Right hindlimb (tissue), 1 donor: ENCODE measurements at regions not wholly inside any gene's neighbourhood (a gene's known extent, or its start where the extent isn't known, plus 50 kb on each side); places are given as distances from the start of the nearest gene placed in this dataset.
A peak's percentile ranks its signal among the peaks of the same experiment; 100 is the strongest.

Source experiments
- DNase-seq: peaks from one replicate; pipeline ENCODE4 v3.0.0-alpha.2; 2018

DNA sequence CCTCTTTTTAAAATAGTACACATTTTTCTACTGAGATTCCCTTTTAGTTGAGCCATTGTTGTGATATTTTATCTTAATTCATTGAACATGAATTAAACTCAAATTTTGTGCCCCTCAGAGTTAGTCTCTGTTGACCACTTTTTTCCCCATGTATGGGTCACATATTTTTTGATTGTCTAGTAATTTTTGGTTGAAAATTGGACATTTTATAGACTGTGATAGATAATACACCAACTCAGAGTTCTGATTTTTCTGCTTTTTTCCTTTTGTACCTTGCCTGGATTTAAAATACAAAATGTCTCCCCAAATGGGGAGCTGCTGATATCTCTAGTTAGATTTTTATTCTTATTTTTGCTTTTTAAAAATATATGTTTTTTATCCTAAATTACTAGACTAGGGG, 291.8 kb upstream of the CITED2 start:
- DNase-seq, result no peak

DNA sequence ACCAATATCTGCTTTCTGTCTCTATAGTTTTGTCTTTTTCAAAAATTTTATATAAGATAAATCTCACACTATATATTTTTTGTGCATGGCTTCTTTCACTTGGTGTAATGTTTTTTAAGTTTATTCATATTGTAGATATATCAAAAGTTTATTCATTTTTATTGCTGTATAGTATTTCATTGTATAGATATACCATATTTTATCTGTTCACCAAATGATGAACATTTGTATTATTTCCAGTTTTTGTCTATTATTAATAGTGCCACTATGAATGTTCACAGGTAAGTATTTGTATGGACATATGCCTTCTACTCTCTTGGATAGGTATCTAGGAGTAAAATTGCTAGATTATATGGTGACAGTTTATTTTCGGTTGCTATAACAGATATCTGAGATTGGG, 289.5 kb upstream of the CITED2 start:
- DNase-seq, result no peak

DNA sequence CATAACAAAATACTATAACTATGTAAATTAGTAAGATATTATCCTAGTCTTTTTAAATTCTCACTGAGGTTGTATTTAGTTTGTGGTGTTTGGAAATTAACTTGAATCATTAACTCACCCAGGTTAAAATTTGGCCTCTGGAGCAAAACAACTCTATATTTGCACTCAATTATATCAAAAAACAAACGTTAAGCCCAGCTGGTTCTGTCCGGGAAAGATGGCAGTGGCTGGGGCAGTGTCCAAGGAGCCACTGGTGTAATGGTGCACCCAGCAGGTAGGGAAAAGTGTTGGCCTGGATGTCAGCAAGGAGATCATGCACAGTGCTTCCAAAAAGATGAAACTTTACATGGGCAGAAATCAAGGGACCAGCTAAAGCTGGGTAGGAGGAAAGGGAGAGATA, 285.3 kb upstream of the CITED2 start:
- DNase-seq, result no peak

DNA sequence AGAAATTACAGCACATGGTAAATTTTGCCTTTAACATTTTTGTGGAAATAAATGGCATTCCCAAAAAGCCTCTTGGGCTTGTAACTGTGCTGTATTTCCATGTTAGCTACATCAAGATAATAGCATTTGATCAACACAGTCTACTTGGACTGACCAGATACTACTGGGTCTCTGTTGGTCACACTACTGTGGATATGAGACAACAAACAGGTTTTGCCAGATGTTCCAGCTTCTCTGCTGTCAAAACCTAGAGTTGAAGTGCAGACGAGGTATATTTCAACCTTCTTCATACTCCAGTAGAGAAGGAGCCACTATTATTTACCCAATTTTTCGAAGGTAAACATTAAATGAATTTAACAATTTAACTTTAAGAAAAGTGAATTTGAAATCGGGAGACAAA, 284.7 kb upstream of the CITED2 start:
- DNase-seq, result no peak

DNA sequence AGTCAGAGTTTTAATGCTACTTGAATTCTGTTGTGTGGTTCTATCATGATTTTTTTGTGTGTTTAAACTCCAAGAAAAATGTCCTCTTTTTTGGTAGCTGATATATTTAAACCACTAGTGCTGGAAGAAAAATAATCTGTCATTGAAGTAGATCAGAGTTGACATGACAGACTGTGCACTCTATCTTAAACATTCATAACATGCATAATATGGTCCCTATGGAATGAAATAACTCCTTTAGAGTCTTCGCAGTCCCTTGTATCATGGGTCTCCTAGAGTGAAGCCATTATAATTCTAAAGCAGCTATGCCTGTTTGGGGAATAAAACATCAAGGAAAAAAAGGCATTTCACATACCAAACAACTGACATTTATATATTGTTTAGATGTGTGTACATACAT, 282.7 kb upstream of the CITED2 start:
- DNase-seq, result no peak

DNA sequence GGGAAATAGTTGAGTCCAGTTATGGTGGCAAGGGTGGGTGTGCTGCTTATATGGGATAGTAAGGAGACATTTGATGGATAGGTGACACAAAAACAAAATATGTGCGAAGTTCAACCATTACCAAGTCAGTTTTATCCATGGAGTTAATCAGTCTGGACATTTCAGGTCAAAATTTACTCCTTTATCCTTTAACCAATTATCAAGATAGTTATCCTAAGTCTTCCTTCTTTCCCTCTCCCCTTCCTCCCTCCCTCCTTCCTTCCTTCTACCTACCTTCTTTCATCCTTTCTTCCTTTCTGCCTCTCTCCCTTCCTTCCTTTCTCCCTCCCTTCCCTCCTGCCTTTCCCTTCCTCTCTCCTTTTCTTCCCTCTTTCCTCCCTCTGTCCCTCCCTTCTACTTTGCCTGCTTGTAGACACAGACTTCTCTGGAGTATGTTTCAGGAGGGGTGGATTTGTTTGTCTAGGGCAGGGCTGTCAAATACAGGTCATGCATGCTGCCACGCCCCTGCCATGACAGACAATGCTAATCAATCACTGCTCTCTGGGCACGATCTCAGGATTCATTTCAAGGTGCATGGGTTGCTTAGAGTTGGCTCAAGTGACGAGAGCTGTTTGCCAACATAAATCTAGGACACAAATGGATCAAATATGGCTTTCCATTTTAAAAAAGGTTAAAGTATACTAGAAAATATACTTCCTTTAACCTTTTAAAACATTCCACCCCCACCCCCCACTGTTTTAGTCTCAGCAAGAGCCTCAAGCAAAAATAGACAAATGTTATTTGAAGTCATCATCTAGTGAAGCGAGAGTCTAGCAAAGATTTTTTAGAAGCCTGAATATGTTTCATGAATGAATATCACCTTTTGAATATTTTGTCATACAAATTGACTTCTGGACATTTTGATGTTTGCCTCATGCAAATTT, 281.6 kb upstream of the CITED2 start:
- no peak for DNase-seq

DNA sequence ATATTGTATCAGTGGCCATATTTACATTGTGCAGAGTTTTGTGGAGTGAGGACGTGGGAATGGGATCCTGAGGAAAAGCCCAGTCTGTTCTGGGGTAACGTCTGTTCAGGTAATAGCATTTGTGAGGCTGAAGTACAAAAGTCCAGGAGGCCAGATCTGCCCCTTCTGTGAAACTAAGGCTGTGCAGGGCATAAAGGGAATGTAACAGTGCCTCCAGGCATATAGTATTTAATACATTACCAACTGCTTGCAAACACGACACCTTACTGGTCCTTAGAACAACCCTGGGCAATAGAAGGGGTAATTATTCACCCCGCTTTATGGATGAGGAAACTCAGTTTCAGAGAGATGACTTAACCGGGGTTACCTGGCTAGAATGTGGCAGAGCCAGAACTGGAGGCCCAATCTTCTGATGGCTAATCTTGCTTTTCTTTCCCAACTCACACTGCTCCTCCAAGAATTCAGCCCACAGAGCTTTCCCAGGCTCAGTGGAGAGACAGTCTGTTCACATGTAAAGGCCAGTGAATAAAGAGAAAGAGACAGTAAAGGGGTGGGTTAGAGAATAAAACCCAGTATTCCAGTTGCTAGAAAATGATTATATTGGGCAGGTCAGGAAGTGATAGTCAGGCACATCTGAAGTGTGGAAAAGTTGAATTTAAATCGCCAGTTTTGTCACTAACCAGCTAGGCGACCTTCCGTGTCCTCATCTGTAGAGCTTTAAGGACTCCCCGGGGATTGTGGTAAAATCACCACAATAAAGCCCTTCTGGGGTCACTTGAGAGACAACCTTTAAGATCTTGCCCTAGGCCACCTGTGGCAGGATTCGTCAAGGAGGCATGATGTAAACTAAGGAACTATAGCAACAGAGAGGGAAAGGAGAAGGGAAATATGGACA, 280.7 kb upstream of the CITED2 start:
- no peak for DNase-seq

DNA sequence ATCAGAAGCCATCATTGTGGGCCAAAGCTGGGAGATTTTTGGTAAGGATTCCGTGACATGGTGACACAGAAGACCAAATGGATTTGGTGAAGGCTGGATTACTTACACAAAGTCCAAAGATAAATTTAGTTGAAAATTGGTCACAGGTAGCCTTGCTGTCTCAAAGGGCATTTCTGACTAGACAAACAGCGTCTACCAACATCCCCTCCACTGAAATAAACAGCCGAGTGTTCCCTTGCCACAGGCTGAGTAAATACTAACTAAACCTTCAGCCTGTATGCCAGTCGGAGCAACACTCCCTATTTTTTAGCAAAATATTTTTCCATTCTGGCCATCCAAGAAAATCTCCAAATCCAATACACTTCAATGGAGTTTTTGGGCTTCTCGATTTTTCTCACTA, 279.9 kb upstream of the CITED2 start:
- DNase-seq, result no peak

DNA sequence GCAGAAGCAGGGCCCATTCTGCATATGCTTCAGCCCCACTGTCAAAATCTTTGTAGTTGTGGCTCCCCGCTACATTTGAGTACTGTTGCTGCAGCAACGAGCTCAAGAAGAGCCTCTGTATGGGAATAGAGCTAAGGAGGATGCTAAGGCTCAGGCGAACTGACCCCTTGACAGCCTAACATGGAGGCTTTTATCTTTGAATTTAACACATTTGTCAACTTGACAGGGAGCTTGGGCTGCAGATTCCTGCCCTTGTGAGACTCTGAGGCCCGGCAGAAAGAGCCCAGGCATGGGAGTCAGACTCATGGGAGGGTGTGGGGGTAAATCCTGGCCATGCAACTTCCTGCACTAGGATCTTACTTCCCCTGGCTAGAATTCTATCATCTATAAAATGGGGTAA, 278.7 kb upstream of the CITED2 start:
- no peak for DNase-seq

DNA sequence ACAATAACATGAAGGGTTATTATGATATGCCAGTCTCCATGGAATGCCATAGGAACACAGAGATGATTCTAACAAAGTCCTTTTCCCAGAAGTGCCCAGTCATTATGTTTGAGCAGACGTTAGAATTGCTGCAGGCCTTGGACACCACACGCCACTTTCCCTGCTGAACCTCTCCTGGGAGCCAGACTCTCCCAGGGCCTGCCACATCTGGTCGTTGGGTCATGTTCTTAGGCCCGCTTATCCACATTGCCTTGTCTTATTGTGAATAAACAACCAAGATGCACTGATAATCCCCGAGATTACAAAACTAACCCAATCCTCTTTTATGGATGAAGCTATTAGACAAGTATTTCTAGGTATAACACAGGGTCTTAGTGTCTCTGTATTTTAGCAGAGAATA, 276.5 kb upstream of the CITED2 start:
- DNase-seq, result no peak

DNA sequence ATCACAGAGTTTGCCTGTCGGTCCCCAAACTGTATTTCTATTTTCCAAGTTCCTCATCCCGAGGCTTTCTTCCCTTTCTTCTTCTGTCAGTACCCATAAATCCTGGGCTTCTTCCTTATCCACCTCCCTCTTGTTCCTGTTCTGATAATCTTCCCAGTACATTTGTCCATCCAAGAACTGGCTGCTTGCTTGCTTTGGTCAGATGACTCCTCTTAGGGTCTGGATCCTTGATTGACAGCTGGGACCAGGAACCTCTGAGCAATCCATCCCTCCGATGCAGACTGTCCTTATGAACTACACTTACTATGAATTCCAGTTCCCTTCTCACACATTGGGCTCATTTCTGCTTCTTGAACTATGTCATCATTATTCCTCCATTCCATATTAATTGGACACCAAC, 275.3 kb upstream of the CITED2 start:
- no peak for DNase-seq

DNA sequence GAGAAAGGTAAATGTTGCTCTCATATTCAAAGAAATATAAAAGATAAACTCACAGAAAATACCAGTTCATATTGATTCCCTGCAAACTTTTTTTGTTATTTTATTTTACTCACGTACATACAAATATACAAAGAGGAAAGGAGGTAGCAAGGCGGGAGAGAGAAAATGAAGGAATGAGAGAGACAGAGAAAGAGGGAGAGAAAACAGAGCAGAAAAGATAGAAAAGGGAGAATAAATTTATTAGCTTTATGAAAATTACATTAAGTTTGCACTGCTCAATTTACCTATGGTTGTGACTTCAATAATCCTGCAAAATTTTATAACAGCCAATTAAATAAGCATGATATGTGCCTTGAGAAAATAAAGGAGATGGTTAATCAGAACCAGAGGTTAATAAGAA, 274.7 kb upstream of the CITED2 start:
- DNase-seq, result no peak

DNA sequence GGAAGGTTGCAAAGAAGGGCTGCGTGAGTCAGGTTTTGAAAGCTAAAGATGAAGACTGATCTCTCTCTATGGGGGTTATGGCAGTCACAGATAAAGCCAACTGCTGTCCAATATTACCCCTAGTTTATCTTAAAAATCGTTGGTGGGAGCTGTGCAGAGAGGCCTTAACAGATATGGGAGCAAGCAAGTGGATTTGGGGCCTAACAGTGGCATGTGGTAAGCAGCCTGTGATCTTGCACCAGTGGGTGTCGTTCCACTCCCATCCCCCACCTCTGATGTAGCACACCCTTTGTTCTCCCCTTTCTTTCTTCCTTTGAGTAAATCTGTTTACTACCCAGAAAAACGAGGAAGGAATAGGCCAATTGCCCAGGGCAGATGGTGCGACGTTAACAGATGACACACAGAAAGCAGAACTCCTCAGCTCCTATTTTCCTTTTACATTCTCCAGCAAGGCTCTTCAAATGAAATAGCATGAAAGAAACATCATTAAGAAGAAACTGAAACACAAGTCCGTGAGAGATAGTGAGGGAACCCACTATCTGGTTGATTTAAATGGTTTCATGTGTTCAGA, 274.1 kb upstream of the CITED2 start:
- no peak for DNase-seq

DNA sequence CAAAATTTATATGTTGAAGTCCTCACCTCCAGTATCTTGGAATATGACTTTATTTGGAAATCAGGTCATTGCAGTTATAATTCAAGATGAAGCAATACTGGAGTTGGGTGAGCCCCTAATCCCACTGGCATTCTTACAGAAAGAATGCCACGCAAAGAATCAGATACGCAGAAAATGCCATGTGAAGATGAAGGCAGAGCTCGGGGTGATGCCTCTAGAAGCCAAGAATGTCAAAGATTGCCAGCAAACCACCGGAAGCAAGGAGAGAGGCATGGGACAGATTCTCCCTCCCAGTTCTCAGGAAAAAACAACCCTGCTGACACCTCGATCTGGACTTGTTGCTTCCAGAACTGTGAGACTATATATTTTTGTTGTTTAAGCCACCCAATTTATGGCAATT, 273.4 kb upstream of the CITED2 start:
- no peak for DNase-seq

DNA sequence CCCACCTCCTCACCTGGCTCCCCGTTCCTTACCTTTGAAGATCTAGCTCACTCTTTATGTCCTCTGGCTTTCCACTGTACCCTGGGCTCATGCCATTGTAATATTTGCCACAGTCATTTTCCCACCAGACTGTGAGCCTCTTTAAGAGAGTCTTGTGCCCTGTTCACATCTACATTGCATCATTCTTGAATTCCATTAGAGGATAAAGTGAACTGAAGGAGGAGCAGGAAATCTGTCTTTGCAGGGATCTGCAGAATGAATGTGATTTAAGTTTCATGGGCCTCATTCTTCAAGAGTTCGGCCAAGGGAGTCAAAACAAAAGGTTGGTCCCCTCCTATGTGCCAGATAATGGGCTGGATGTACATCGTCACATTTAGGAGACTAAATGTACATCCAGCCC, 272.6 kb upstream of the CITED2 start:
- DNase-seq, result no peak

DNA sequence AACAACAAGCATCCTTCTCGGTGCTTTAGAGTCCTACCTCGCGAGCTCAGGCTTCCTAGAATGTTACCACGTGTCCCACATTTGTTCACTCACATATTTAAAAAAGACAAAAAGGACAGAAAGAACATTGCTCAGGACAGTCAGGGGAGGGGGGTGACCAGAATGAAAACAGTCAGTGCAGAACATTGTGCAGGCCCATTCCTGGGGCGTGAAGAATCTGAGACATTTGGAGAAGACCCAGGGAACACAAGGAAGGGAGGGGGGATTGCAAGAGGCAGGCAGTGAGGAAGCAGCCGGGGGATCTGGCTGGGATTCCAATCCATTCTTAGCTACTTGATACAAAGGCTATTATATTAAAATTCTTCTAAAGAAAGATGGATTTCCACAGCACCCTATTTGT, 270.4 kb upstream of the CITED2 start:
- DNase-seq, result peak; percentile 36

DNA sequence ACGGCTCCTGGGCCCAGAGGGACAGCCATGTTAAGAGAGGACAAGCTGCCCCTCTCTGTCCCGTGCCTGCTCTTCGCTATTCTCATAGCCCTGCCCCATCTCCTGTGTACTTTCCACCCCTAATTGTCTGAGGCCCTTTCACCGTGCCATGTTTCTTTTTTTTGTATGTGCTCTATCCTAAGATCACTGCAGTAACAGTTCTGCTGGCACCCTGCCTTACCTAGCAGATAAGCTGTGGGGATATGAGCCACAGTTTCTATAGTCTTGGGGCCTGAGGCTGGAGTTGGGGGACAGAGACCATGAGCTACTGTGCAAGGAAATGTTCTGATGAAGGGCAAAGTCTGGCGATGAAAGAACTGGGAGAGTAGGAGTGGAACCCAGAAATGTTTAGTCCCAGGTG, 269.5 kb upstream of the CITED2 start:
- no peak for DNase-seq

DNA sequence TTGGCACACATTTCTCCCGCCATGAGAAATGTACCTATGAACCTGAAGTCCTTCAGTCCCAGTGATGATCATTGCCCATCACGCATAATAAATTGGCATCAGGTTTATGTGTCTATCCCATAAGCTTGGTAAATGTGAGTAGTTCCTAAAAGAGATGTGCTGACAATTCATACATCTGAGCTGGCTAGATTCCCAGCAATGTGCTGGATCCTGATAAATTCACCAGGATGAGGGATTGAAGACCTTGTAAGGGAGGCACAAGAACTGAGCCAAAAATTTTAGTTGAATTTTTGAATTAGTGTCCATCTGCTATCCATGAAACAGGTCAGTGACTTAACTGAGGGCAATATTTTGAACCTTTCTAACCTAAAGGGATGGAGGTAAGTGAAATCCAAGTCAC, 267.9 kb upstream of the CITED2 start:
- DNase-seq, result no peak

DNA sequence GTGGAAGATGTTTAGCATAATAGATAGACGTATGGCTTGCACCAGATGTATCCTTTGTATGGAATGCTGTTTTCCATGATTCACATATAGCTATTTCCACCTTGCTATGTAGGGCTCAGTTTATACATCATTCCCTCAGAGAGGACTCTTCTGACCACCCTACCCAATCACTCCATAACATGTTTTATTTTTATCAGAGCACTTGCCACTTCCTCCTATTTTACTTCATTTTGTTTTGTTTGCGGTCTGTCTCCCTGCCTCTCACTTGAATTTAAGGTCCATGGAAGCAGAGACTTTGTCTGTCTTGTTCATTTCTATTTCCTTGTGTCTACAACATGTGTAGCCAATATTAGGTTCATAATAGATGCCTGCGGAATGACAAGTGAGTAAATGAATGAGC, 266.9 kb upstream of the CITED2 start:
- DNase-seq, result no peak

DNA sequence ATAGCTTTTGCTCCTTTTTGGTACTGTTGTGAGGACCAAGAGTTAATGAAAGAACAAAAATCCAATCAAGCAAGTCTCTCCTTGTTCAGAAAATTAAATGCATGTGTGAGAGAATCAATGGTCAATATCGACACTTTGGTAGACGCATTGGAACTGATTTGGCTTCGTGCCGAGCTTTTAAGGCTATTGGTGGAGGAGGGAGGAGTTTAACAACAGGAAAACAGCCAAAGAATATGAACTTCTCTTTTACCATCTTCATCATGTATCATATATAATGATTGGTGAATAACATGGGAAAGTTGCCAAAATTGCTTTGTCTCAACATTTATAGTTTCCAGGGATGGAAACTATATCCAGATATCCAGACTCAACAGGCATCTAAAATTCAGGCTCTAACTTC, 266.5 kb upstream of the CITED2 start:
- no peak for DNase-seq

DNA sequence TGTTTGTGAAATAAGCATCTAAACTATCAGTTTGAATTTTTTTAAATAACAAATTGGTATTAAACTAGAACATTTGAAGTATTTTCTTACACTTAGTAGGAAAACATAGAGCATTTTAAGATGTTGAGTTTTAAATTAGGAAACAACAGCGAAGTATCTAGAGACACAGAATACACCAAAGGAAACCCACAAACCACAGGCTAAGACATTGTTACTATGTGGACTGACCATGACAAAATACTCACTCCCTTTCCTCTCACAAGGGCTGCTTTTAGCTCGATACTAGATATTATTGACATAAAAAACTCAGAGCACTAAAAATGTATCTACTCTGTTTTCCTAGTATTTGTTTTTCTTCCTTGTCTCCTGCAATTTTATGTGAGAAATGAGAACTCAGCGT, 266.0 kb upstream of the CITED2 start:
- DNase-seq, result no peak

DNA sequence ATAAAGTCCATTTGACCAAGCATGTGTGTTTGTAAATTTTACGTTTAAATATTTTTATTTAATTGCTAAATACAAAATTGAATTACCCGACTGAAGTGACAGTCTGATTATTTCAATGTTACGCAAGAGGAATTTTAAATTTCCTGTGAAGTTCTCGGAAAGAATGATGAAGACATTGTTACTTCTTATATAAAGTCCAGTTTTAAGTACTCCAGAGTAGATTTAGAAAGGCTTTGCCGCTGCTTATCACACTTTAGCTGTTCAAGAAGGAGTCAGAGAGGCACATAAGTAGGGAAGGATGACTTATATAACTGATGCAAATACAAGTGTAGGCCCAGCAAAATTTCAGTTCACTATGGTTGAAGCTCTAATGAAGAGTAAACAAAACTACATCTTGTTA, 265.1 kb upstream of the CITED2 start:
- no peak for DNase-seq

DNA sequence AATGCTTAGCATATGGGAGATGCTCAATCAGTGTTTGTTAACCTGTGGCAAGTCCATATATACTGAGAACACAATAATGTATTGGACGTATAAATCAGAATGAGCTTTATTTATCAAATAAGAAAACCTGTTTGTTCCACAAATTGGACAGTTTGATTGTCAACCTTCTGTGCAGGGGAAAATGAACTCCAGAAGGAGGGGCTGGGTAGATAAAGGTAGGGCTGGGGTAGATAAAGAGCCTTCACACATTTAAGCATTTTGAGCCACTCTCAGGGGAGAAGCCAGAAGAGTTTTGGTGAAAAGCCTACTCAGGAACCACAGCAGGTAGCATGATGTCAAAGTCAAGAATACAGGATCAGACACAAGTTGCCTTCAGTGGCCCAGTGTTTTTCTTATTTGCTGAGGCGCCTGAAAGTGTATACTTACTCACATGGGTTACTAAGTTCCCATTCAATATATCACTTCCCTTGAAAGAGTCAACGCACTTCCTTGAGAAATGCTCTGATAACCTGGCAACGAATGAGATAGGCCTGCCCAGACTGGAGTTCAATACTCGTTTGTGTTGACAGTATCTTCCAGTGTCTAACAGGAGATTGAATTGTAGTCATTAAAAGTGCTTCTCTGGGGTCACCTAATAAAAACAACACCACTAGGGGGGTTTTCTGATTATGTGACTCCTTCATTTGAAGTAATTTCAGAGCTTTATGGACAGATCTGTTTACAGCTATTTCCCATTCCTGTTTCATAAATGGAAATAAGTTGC, 263.9 kb upstream of the CITED2 start:
- DNase-seq, result no peak
